Forelimb muscle (tissue), 1 donor: ENCODE measurements at regions not wholly inside any gene's neighbourhood (a gene's known extent, or its start where the extent isn't known, plus 50 kb on each side); places are given as distances from the start of the nearest gene placed in this dataset.
"Not testable (repeated sequence)": the region's sequence is repeated elsewhere in the genome, so short reads cannot be mapped to it uniquely, and the experiment has no call there.

Experiments
- DNase-seq: peaks from one replicate; pipeline ENCODE4 v3.0.0-alpha.2; 2013; ENCODE audit warnings: low read depth

DNA sequence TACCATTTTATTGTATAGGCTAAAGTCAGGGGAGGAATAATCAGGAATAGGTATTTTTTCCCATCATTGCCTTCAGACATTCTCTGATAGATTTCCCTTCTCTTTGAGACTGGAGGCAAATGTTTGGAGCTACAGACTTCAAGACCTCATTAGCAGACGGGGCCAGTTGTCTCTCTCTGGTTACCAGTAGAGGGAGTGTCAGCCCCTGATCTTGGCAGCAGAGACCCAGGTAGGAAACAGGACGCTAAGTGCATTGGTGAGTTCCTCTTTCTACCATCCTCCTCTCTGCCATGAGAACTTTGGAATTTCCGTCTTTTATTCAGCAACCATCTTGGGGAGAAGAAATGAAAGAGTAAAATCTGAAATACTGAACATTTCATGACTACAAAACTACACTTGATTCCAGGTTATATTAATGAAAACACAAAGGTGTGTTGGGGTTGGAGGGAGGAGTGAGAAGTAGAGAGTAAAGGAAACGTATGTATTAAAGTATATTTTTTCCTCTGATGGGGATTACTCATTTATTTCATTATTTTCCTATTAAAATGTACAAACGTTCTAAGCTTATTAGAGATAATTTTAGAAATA lies 186.2 kb upstream of the GCFC2 start:
- DNase-seq, result no peak

GRCh38 chr2:75894170-75894569 lies 183.5 kb upstream of the GCFC2 start:
- DNase-seq, result no peak

DNA sequence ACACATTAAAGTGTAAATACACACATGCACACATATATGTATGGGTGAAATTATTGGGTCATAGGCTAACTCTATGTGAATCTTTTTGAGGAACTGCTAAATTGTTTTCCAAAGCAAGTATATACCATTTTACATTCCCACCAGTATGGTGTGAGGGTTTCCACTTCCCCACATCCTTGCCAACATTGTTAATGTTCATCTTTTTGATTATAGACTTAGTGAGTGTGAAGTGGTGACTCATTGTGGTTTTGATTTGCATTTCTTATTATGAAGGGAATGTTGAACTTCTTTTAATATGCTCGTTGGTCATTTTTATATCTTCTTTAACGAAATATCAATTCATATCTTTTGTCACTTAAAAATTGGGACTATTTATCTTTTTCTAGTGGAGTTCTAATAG lies 181.8 kb upstream of the GCFC2 start:
- DNase-seq, result no peak

- DNase-seq, result no peak
Measured at GRCh38 chr2:75882530-75882929, 171.8 kb upstream of the GCFC2 start.

DNA sequence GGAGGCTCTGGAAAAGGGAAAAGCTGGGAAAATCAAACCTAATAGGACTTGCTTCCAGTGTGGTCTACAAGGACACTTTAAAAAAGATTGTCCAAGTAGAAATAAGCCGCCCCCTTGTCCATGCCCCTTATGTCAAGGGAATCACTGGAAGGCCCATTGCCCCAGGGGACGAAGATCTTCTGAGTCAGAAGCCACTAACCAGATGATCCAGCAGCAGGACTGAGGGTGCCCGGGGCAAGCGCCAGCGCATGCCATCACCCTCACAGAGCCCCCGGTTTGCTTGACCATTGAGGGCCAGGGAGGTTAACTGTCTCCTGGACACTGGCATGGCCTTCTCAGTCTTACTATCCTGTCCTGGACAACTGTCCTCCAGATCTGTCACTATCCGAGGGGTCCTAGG lies 164.9 kb upstream of the GCFC2 start:
- not testable (repeated sequence) for DNase-seq

DNA sequence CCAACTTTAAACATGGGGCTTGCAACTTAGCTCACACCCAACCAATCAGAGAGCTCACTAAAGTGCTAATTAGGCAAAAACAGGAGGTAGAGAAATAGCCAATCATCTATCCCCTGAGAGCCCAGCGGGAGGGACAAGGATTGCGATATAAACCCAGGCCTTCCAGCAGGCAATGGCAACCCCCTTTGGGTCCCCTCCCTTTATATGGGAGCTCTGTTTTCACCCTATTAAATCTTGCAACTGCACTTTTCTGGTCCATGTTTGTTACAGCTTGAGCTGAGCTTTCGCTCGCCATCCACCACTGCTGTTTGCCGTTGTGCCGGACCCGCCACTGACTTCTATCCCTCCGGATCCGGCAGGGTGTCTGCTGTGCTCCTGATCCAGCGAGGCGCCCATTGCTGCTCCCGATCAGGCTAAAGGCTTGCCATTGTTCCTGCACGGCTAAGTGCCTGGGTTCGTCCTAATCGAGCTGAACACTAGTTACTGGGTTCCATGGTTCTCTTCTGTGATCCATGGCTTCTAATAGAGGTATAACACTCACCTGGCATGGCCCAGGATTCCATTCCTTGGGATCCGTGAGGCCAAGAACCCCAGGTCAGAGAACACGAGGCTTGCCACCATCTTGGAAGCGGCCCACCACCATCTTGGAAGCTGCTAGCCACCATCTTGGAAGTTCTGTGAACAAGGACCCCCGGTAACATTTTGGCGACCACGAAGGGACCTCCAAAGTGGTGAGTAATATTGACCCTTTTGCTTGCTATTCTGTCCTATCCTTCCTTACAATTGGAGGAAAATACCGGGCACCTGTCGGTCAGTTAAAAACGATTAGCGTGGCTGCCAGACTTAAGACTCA lies 161.3 kb upstream of the GCFC2 start:
- DNase-seq, result not testable (repeated sequence)

GRCh38 chr2:75870651-75871137 lies 160.0 kb upstream of the GCFC2 start:
- DNase-seq, result no peak

DNA sequence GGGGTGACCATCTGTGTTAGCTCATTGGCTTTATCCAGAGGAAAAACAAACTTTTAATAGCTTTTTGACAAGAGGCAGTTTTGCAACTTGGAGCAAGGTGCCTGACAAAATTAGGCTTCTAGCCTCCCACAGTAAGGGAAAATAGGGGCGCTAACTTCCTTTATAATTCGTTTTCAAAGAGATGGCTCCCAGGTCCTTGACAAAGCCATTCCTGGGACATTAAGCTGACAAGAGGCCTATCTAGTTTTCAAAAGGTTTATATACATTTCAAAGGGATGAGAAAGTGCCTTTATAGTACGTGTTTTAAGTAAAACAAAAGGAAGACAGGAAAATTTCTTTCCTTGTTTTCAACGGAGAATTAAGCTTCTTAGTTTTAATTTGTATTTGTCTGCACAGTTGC lies 159.4 kb upstream of the GCFC2 start:
- DNase-seq, result no peak

DNA sequence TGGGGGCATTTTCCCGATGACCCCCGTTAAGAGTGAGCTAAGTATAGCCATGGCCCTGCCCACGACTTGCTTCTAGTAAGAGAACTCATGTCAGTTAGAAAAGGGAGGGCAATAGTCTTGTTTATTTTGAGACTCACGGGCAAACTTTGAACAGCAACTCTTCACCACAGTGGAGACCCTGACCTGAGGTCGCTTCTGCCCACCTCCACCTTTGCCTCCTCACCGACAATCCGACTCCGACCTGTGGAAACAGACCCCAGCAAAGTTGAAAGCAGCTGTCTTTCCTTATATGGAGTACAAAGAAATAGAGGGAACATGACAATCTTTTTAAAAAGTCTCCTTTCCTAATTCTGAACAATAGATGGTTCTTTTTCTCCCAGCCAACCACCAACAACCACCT lies 155.0 kb upstream of the GCFC2 start:
- no peak for DNase-seq

- DNase-seq, result no peak
Measured at GRCh38 chr2:75865083-75865482, 154.4 kb upstream of the GCFC2 start.

DNA sequence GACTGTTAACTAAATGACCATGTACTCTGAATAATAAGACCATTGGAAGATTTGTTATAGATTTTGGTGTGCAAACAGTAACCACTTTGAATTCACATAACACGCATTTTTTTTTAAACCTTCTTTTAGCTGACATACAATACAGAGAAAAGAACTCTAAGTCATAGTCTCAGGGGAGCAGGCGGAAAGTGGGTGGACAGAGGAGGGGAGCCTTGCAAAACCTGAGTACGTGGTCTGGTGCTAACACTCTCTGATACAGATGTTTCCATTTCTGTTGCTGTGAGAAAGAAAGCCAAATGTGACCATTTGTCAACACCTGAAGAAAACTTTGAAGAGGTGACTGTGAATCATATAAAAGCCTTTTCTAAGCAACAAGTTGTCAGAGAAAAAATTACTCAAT lies 151.8 kb upstream of the GCFC2 start:
- no peak for DNase-seq

- DNase-seq, result no peak
Measured at GRCh38 chr2:75853436-75853835, 142.7 kb upstream of the GCFC2 start.

DNA sequence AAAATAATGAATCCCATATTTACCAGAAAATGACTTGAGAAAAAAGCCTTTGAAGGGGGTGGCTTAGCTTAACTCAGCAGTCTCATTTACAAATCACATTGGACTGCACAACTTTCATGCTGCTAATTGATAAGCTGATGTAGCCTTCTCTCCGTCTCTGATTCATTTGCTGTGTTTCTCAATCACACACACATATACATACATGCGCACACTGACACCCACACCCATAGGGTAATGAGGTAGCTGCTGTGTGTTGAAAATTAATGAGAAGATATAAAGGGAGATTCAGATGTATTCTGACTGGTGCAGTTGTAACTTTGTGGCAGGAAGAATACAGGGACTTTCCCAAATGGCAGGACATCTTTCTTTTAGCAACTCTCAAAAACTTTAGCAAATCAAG lies 141.9 kb upstream of the GCFC2 start:
- DNase-seq, result no peak

GRCh38 chr2:75846683-75847190 lies 136.0 kb upstream of the GCFC2 start:
- DNase-seq, result no peak

- no peak for DNase-seq
Measured at GRCh38 chr2:75844651-75845050, 133.9 kb upstream of the GCFC2 start.

GRCh38 chr2:75834588-75834987 lies 123.9 kb upstream of the GCFC2 start:
- not testable (repeated sequence) for DNase-seq

DNA sequence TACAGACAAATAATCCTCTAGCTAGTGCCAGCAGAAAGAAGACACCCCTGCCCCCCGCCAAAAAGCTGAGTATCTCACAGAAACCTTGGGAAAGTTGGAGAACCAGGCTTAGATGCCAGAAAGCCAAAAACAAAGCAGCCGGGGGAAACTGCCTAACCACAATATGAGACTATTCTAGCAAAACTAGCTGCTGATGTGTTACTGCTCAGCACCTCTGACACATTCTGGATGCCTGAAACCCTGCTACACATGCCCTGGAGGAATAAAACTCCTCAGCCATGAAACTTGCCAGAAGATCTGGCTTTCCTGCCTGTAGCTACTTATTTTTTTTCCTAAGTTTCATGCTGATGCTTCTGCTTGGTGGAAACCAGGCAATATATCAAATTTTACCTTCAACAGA lies 122.7 kb upstream of the GCFC2 start:
- DNase-seq, result no peak

DNA sequence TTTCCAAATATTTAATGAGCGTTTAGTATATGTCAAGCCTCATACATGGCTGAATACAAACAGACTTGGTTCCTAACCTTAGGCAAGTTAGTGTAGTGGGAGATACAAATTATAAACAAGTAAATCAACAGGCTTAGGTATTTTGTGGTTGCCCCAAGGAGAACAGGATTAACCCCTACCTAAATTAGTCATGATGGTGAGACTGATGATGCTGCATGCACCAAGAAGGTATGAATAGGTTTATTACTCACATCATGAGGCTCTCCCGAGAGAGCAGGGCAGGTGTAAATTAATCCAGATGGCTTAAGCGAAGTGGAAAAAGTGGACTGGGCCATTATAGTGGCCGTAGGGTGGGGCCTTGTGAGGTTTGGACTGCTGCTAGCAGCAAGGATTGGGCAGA lies 118.1 kb upstream of the GCFC2 start:
- no peak for DNase-seq

DNA sequence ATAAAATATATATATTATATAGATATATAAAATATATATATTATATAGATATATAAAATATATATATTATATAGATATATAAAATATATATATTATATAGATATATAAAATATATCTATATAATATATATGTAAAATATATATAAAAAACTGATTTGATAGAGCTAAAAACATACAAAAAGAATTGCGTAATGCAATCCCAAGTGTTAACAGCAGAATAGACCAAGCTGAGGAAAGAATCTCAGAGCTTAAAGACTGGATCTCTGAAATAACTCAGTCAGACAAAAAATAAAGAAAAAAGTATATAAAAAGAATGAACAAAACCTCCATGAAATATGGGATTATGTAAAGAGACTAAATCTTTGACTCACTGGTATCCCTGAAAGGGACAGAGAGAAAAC lies 112.8 kb upstream of the GCFC2 start:
- not testable (repeated sequence) for DNase-seq

DNA sequence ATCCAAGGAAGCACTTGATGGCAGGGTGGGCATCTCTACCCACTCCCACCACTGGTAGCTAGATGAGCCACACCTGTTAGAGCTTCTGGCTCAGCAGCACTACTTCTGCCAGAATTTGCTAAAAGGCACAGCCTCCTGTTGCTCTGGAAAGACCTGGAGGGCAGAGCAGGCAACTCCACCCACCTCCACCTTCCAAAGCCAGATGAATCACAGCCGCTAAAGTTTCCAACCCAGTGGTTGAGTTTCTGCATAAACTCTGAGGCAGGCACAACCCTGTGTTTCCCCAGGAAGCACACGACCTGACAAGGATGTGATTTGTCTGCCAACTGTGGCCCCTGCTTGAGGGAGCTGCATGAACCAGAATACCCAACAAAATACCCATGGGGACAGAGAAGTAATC lies 111.6 kb upstream of the GCFC2 start:
- DNase-seq, result no peak

DNA sequence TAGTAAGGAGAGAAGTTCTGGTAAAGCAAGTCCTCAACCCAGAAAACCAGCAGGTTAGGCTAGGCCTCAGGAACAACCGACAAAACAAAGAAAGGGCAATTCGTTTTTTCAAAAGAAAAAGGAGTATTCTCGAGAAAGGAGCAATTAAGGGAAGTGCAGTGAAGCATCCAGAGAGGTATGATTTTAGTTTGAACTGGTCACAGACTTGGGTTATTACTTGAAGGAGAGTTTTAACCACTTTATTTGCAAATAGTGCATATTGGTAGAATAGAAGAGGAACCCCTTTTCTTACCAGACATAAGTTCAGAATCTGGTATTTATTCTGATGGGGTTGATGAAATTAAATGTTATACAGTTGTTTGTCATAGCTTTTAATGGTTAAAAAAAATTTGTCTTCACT lies 110.0 kb upstream of the GCFC2 start:
- DNase-seq, result no peak

GRCh38 chr2:75810611-75811330 lies 100.1 kb upstream of the GCFC2 start:
- DNase-seq, result no peak
